Choroid plexus epithelial cell (primary cell): ENCODE measurements at regions not wholly inside any gene's neighbourhood (a gene's known extent, or its start where the extent isn't known, plus 50 kb on each side); places are given as distances from the start of the nearest gene placed in this dataset.
A peak's percentile ranks its signal among the peaks of the same experiment; 100 is the strongest.

Experiments used
- DNase-seq: peaks from one replicate; pipeline ENCODE4 v3.0.0-alpha.2; 2010; ENCODE audit warnings: low read depth
- H3K4me3 ChIP-seq: 2 replicates; pipeline ENCODE4 v1.5.1; 2011; ENCODE audit warnings: low read depth, mild to moderate bottlenecking, control low read depth, low read length, moderate library complexity
- CTCF ChIP-seq: conservative IDR thresholded peaks from 2 replicates; pipeline ENCODE4 v1.5.1; 2011; ENCODE audit warnings: low read depth, mild to moderate bottlenecking, control low read depth, inconsistent platforms, low read length, moderate library complexity

- no peak for TF ChIP-seq CTCF
- H3K4me3 ChIP-seq: no peak overlapping the region
- no peak for DNase-seq
Observed at GRCh38 chr19:34847393-34847792, 74.4 kb upstream of the ZNF599 start.

- no peak overlapping the region for H3K4me3 ChIP-seq
- TF ChIP-seq CTCF: no peak
- no peak for DNase-seq
Observed at GRCh38 chr19:34844277-34844676, 71.3 kb upstream of the ZNF599 start.

DNA sequence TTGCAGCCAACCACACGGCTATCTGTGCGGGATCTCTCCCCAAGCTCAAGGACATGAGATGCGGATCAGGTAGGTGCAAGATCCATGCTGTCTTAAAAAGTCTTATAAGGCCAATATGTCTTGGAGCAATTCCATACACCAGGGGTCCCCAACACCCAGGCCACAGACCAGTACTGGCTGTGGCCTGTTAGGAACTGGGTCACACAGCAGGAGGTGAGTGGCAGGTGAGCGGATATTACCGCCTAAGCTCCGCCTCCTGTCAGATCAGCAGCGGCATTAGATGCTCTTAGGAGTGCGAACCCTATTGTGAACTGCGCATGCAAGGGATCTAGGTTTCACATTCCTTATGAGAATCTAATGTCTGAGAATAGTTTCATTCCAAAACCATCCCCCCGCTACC, 68.8 kb upstream of the ZNF599 start:
- TF ChIP-seq CTCF: no peak
- H3K4me3 ChIP-seq: no peak overlapping the region
- no peak for DNase-seq

- peak; percentile 28 for DNase-seq
- no peak overlapping the region for H3K4me3 ChIP-seq
- TF ChIP-seq CTCF: peak; percentile 57
Observed at GRCh38 chr19:34838753-34839431, 65.9 kb upstream of the ZNF599 start.

DNA sequence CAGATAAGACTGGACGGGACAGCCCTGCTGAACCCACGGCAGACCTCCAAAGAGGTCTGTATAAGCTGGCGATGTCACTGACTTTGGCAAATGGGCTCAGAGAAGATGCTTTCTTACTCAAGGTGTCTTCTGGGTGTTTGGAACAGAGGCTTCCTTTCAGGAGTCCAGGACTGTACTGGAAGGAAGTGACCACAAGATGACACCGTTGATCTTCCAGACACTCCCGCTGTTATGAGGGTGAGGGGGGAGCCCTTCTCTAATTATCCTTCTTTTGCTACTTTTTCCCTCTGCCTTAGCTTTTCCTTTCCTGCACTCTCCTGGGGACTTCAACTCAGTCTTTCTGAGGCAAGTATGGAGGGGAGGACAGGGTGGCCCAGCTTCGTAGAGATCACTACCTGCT, 65.2 kb upstream of the ZNF599 start:
- TF ChIP-seq CTCF: no peak
- H3K4me3 ChIP-seq: no peak overlapping the region
- DNase-seq: peak; percentile 30

- no peak overlapping the region for H3K4me3 ChIP-seq
- TF ChIP-seq CTCF: no peak
- peak; percentile 9 for DNase-seq
Observed at GRCh38 chr19:34837262-34837661, 64.2 kb upstream of the ZNF599 start.

DNA sequence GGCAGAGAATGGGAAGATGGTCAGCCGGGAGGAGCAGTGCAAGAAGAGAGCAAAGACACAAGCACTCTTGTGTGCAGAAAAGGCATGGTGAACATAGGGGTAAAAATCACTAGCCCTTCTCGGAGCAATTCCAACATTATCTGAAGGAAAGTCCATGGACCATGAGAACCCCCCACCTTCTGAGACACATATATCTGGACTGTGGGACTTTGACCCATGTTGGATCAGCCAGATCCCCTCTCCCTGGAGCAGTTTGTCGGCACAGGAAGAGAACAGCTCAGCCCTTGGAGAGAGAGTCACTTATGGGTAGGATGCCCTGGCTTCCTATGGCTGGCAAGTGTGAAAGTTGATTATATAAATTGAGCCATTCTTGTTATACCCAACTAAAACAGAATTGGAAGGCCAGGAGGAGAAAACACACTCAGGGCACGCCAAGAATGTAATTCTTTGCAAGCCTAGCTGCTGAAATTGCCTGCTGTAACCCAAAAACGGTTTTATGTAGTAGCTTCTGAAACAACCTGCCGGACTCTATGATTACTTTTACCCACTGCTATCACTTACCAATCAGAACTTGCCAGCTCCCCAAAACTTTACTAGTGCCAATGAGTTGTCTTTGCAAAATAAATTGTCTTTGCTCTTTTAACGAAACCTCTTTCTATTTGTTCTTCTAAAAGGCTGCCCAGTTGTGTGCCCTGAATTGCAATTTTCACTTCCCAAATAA, 62.8 kb upstream of the ZNF599 start:
- no peak overlapping the region for H3K4me3 ChIP-seq
- DNase-seq: no peak
- no peak for TF ChIP-seq CTCF
